Natural killer cell (primary cell): ENCODE measurements at regions not wholly inside any gene's neighbourhood (a gene's known extent, or its start where the extent isn't known, plus 50 kb on each side); places are given as distances from the start of the nearest gene placed in this dataset.

ENCODE experiments used
- ATAC-seq, 3 donors: fragments of 150-1000 bp in 2 of 3; fragments of 200-7000 bp in 1 of 3; cut with Tn5 transposase; 1 replicate in 1 of 3; 2 replicates in 2 of 3; pipeline ENCODE4 v1.10.0; 2021; ENCODE audit warnings: mild to moderate bottlenecking in 2 of 3, moderate library complexity in 2 of 3
- DNase-seq, 2 donors: peaks; one replicate each; pipeline versions ENCODE4 v3.0.0 to v3.0.0-alpha.2; 2013 to 2021; ENCODE audit warnings: mixed read lengths in 1 of 2
- H3K27ac ChIP-seq: one replicate; pipeline ENCODE4 v1.5.1; 2013; ENCODE audit warnings: mild to moderate bottlenecking, low read length
- H3K27me3 ChIP-seq: one replicate; pipeline ENCODE4 v1.6.1; 2013; ENCODE audit warnings: low read length; ENCODE audit not compliant: control insufficient read depth, insufficient read depth
- H3K36me3 ChIP-seq: one replicate; pipeline ENCODE4 v1.6.1; 2013; ENCODE audit warnings: low read length; ENCODE audit not compliant: control insufficient read depth, insufficient read depth
- H3K4me1 ChIP-seq: one replicate; pipeline ENCODE4 v1.6.1; 2013; ENCODE audit warnings: low read length; ENCODE audit not compliant: control insufficient read depth, insufficient read depth
- H3K4me3 ChIP-seq: one replicate; pipeline ENCODE4 v1.5.1; 2013; ENCODE audit warnings: low read length
- H3K9me3 ChIP-seq: one replicate; pipeline ENCODE4 v1.6.1; 2013; ENCODE audit warnings: low read length; ENCODE audit not compliant: control insufficient read depth, insufficient read depth
- H3K27ac Mint-ChIP-seq, 2 donors: one replicate each; pipeline ENCODE4 v1.8.0; 2022; ENCODE audit warnings: mild to moderate bottlenecking in 2 of 2, mixed read lengths in 2 of 2, moderate library complexity in 1 of 2
- H3K27me3 Mint-ChIP-seq, 2 donors: one replicate each; pipeline ENCODE4 v1.8.0; 2022; ENCODE audit warnings: low read depth in 2 of 2, mixed read lengths in 2 of 2
- H3K36me3 Mint-ChIP-seq: one replicate; pipeline ENCODE4 v1.8.0; 2022; ENCODE audit warnings: mixed read lengths
- H3K4me1 Mint-ChIP-seq, 2 donors: one replicate each; pipeline ENCODE4 v1.8.0; 2022; ENCODE audit warnings: mixed read lengths in 2 of 2
- H3K4me3 Mint-ChIP-seq: one replicate; pipeline ENCODE4 v1.8.0; 2022; ENCODE audit warnings: mild to moderate bottlenecking, moderate library complexity, mixed read lengths
- H3K9me3 Mint-ChIP-seq, 2 donors: one replicate each; pipeline ENCODE4 v1.8.0; 2022; ENCODE audit warnings: mixed read lengths in 2 of 2
- CTCF ChIP-seq: fragments of 200-600 bp; IDR thresholded peaks from one replicate; pipeline ENCODE4 v1.8.0; 2022; ENCODE audit warnings: antibody characterized with exemption
- WGBS: methylation state at CpG from one replicate; pipeline ENCODE4 v1.1.7; 2013; ENCODE audit warnings: missing lambda C conversion rate; ENCODE audit not compliant: insufficient coverage; 5-methylcytosine and 5-hydroxymethylcytosine counted together
- intact Hi-C: fragments of 100-400 bp; cut with micrococcal nuclease; formaldehyde crosslinking; loops from one replicate; pipeline ENCODE4 v1.14.2; 2022

- no peaks in the 10 kb centered on the region for H3K36me3 ChIP-seq
- no peaks in the 10 kb centered on the region for H3K4me1 ChIP-seq
- no peaks in the 10 kb centered on the region for H3K27me3 Mint-ChIP-seq
- no peak overlapping the region for H3K27ac ChIP-seq
- H3K27me3 ChIP-seq, result no peaks in the 10 kb centered on the region
- H3K4me3 ChIP-seq, result no peak overlapping the region
- peaks cover 0 to 5% of the 10 kb centered on the region in 2 donors for H3K4me1 Mint-ChIP-seq
- 92% methylated on average over 6 of the region's 6 CpGs for WGBS
- DNase-seq, result no peak
- H3K4me3 Mint-ChIP-seq, result no peak overlapping the region
- H3K36me3 Mint-ChIP-seq, result no peaks in the 10 kb centered on the region
- TF ChIP-seq CTCF, result no peak
- intact Hi-C loops, result no loop called here
- ATAC-seq, result no peak
- H3K9me3 Mint-ChIP-seq, result no peaks in the 10 kb centered on the region
- no peaks in the 10 kb centered on the region for H3K9me3 ChIP-seq
- H3K27ac Mint-ChIP-seq, result no peak overlapping the region
Observed at GRCh38 chr22:26823966-26824365, 166.6 kb downstream of the MIAT start.

GRCh38 chr22:26825960-26826935 is 168.9 kb downstream of the MIAT start:
- Mint-ChIP-seq H3K36me3 (no peaks in the 10 kb centered on the region), H3K27me3 (no peaks in the 10 kb centered on the region), H3K4me3 (no peak overlapping the region), H3K9me3 (no peaks in the 10 kb centered on the region), H3K4me1 (peaks cover 0 to 5% of the 10 kb centered on the region in 2 donors), H3K27ac (no peak overlapping the region)
- Histone ChIP-seq H3K4me3 (no peak overlapping the region), H3K9me3 (no peaks in the 10 kb centered on the region), H3K36me3 (no peaks in the 10 kb centered on the region), H3K4me1 (no peaks in the 10 kb centered on the region), H3K27ac (no peak overlapping the region), H3K27me3 (no peaks in the 10 kb centered on the region)
- DNase-seq (no peak), ATAC-seq (no peak)
- intact Hi-C loops, result no loop called here
- TF ChIP-seq CTCF, result no peak
- 80% methylated on average over 9 of the region's 10 CpGs for WGBS

- no peaks in the 10 kb centered on the region for H3K27me3 Mint-ChIP-seq
- intact Hi-C loops, result no loop called here
- no peak overlapping the region for H3K27ac ChIP-seq
Observed at GRCh38 chr22:26827611-26828010, 170.2 kb downstream of the MIAT start.

More at GRCh38 chr22:26827611-26828010, 170.2 kb downstream of the MIAT start:
- no peak for ATAC-seq
- no peaks in the 10 kb centered on the region for H3K27me3 ChIP-seq
- Mint-ChIP-seq H3K4me1 (peaks cover 0 to 5% of the 10 kb centered on the region in 2 donors), H3K9me3 (no peaks in the 10 kb centered on the region), H3K27ac (no peak overlapping the region), H3K4me3 (no peak overlapping the region), H3K36me3 (no peaks in the 10 kb centered on the region)
- 89% methylated on average over 4 of the region's 4 CpGs for WGBS
- no peaks in the 10 kb centered on the region for H3K9me3 ChIP-seq
- no peak for TF ChIP-seq CTCF
- no peaks in the 10 kb centered on the region for H3K4me1 ChIP-seq
- DNase-seq, result no peak
- no peaks in the 10 kb centered on the region for H3K36me3 ChIP-seq
- H3K4me3 ChIP-seq, result no peak overlapping the region
